HG02678 (cell line): ENCODE measurements at regions not wholly inside any gene's neighbourhood (a gene's known extent, or its start where the extent isn't known, plus 50 kb on each side); places are given as distances from the start of the nearest gene placed in this dataset.

ENCODE experiments used
- ATAC-seq: cut with Tn5 transposase; IDR thresholded peaks from one replicate; pipeline ENCODE4 v1.9.1; 2021; ENCODE audit warnings: mild to moderate bottlenecking, moderate library complexity; ENCODE audit not compliant: unreplicated experiment

DNA sequence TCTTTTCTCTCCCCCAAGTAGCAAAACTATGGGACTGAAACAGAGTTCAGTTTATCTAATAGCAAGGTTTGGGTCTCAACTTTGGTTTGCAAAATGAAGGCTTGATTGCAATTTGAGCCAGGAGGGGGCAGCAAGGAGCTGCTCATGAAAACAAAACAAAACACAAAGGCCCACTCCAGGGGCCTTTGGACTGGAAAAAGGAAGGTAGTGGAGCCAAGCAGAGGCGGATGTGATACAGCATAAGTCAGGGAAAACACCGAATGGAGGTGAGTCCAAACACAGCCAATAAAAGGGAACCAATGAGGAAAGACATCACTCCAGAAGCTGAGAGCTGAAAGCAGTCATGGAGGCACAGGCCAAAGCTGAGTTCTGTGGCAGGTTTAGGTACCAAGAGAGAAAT is 799.7 kb upstream of the ACVR2A start:
- no peak for ATAC-seq

DNA sequence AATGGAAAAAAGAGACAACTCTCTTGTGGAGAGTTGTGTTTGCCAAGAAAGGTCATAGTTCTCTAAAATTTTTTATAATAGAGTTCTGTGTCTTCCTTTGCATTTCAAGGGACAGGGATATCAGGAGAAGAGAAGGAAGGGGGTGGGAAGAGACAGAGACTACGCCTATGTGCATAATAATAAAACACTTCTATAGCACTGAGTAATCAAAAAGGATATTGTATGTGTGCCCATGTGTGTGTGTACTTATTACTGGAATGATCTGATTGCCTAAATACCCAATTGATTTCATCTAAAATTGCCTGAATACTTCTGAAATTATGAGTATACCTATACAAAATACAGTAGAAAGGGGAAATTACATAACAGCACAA is 803.7 kb upstream of the ACVR2A start:
- ATAC-seq = no peak

DNA sequence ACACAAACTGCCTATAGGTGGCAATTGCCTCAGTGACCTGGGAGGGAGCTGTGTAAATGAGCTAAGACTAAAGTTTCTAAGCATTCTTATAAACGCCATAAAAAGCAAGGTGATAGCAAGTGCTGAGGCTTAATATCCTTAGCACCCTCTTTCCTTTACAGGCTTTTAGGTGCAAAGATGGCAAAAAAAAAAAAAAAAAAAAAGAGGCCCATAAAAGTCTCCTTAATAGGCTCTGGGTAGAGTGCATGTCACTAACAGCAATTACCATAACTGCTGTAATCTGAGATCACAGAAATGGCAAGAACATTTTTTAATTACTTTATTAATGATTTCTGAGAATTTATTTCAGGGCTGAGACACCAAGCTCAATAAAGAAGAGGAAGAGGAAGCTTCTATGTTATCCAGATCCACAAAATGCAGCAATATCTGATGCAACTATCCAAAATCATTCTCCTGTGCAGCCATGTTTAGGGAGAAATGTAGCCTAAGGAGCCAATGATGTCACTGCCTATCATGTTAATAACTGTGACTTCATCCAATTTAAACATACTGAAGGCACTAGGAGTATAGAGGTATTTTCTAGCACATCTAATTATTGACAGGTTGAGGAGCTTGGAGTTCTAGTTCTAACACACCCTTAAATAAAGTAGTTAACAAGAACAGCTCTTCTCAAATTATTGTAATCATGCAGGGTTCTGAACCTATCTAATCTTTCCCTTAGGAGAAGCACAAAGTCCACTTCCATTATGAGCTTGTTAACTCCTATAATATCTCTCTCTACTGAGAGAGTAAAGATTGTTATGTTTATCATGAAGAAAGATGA is 804.3 kb upstream of the ACVR2A start:
- ATAC-seq = no peak

DNA sequence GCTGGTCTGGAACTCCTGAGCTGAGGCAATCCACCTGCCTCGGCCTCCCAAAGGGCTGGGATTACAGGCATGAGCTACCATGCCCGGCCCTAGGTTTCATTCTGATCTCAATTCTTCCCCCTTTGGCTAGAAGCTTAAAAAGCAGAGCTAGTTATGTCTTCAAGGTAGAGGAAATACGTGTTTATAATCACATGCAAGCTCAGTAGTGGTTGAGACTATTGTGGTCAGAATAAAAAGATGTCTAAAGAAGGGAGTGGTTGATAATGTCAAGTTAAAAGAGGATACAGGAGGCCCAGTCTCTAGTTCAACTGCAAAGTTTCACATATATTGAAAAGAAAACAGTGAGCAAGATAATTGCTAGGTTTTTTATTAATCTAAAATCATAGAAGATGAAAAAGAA is 807.8 kb upstream of the ACVR2A start:
- ATAC-seq = no peak

DNA sequence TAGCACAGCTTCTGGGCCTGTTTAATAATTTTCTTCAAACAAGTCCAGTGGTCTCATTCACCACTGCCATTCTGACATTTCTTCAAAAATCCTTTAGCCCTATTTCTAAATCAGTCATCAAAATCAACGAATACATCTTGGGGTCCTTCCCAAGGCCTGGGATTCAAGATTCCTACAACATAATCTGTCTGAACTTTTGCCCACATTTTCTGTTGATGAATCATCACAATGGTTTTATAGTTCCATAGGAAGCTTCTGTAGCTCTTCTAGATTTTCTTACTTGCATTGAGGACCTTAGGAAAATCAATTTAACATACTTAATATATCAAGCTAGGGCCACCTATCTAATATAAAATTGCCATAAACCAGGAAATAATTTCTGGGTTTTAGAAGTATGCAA is 811.8 kb upstream of the ACVR2A start:
- no peak for ATAC-seq

DNA sequence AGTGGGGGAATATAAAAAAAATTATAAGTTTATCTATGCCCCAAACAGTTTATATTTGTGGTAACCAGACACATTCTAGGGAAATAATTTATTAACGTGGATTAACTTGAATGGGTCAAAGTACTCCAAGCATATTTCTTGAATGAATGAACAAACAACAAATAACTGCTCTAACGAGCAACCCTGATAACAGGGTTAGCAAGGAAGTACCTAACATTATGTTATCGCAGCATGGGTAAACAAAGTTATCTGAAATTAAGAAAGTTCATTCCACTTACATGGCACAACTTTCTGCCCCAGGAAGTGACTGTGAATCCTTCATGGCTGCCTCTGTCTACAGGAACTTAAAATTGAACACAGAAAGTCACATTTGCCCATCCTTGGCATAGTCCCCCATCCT is 812.9 kb upstream of the ACVR2A start:
- ATAC-seq = no peak

DNA sequence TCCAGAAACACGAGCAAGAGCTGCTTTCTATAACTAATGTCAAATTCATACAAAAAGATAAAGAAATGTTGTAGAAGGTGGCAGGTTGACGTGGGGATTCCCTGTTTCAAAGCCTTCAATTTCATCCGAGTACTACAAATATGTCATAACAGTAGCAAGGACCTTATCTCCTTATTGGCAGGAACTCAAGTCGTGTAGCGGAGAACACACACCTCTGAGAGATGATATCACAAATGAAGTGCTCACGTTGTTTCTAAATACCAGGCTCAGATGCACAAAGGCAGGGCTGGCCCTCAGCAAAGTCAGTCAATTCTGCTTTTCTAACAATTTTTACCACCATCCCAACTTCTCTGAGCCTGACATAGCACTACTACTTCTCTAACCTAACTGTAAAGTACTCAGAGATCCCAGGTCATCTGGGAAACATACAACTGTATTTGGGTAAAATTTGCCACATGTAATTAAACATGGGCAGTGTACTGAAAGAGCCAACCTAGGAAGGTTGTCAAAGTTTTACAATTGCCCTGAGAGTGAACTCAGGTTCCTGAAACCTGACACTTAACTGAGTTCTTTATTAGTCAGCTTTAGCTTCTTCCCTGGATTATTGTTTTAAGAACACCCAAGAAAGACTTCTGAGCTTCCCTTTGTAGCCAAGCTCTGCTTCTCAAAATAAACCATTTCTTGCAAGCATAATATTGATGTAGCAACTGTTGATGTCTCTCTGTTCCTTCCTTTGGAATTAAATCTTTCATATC is 813.7 kb upstream of the ACVR2A start:
- no peak for ATAC-seq

DNA sequence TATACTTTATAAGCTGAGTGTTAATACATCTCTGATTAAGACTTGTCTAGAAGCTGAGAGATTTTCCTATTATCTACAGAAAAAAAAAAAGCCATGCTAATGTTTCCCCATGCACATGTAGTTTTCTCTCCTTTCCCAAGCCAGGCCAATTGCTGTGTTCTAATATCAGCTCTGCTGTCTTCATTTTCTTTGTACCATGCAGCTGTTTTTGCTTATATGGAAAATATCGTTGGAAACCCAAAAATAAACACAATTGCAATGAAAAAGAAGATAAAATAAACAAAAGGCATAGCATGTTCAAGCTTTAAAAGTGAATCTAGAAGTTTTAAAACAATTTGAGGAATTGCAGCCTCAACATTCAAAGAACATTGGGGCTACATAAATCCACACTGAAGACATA is 817.4 kb upstream of the ACVR2A start:
- no peak for ATAC-seq

DNA sequence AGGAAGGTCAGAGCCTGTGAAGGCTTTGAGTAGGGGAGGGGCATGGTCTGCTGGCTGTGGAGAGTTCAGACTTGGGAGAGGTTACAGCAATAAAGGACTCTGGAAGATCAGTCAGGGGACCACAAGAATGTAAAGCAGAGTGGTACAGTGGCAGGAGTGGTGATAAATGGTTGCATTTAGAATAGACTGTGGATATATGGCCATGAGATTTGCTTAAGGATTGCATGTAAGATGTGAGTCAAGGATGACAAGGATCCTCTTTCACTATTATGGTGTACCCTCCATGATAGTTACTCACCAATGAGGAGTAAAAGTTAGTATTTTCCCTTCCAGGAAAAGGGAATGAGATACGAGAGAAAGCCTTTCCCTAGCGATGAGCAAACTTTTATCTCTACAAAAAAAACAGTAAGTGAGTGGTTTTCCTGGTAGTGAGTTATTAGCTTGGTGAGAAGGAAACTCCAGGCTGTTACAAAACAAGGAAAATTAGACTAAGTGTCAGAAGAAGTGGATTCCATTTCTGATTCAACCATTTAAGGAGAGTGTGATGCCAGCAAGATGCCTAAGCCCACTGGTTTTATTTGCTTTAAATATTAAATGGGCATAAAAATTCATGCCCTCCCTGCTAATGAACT is 818.0 kb upstream of the ACVR2A start:
- ATAC-seq = no peak

DNA sequence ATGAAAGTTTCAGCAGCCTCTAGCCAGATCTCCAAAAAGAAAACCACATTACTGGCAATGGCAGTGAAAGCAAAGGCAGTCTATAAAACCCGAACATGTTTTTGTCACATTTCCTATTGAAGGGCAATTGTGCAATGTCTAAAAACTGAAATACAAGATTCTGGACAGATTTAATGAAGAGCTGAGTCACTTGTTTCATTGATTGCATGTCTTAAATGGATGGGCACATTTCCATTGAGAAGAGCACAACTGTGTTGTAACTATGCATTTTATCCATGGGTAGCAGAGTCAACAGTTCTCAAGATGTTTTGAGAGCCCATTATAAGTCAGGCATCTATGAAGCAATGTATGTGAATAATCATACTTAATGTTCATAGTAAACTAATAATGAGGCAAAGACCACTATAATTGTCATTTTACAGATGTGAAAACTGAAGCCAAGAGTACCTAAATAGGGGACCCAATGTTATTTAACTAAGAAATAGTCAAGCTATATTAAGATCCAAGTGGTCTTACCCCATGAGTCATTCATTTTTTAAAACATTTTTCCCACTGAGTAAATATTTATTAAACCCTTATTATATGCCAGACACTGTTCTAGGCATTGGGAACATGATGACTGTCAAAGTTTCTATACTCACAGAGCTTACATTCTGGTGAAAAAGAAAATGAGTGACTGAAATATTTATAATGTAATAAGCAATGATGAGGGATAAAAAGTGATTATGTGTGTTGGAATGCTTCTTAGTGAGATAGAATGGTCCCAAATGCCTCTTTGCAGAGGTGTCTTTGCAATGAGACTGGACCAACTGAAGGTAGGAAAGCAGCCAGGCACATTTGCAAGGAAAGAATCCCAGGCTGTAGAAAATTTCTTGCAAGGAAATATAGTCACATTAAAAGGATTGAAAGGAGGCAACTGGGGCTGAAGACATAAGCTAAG is 818.9 kb upstream of the ACVR2A start:
- no peak for ATAC-seq

DNA sequence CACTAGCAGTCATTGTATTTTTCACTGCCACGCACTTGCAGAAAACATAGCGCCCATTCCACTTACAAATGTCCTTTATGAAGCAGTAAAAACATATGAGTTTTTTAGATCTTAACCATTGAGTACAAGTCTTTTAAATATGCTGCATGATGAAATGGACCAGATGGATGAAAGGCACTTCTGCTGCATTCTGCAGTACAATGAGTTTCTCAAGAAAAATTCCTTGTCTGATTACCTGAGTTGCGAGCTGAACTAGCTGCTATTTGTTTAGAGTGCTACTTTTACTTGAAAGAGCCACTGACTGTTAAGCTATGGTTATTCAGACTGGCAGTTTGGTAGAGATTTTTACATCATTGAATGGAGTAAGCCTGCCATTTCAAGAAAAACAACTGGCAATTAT is 825.5 kb upstream of the ACVR2A start:
- ATAC-seq = no peak

DNA sequence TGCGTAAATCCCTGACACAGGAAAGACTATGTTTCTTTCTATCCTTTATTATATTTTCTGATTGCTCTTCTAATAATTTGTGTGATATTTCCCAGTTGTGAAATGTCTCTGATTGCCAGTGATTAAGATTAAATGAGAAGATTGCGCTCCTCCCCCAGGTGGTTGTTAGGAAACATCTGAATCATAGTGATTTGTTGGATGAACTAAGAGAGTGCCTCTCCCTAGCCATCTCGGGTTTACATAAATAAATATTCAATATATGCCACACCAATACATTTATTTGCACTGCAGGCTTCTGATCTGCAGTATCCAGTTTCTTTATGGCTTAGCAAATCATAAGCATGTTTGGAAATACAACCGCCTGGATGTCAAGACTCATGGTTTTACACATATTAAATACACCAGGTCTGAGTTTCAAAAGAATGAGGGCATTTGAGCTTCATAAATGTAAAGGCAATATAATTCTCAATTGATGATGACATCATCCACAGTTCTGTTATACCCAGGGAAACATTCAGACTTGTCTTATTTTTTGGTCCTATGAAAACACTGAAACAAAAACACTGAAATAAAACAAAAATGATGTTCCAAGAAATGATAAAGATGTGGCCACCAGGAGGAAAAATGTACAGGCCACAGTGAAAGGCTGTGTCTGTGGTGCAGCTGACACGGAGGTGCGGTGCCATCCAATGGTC is 826.7 kb upstream of the ACVR2A start:
- no peak for ATAC-seq

DNA sequence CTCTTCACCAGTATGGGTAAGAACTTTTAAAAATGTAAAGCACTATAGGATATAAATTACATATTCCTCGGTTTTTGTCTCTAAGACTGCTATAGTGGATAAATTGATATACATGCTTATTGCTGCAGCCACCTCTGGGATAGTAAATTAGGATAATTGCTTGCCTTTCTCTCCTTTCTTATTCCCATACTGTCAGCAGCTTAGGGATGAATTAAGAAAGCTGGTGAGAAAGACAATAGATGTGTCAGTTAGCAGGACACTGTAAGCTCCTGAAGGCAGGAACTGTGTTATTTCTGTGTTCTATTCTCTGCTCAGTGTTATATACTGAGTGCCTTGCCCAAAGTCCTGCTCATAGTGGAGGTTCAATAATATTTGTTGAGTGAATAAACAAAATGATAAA is 828.6 kb upstream of the ACVR2A start:
- no peak for ATAC-seq

DNA sequence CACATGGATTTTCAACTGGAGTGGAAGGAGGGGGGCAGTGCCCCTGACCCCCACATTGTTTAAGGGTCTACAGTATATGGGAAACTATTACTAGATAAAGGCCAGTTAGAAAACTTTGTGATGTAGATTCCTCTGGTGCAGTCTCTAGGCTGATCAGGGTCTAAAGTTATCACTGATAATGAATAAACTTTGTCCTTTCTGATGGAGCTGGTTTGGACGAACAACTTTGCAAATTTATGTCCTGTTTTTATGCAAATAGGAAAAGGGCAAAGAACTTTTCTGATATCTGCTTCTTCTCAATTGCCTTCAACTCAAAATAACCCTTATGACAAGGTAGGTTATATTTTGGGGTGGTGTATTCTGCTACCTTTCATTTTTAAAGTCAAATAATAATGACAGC is 829.2 kb upstream of the ACVR2A start:
- ATAC-seq = no peak

DNA sequence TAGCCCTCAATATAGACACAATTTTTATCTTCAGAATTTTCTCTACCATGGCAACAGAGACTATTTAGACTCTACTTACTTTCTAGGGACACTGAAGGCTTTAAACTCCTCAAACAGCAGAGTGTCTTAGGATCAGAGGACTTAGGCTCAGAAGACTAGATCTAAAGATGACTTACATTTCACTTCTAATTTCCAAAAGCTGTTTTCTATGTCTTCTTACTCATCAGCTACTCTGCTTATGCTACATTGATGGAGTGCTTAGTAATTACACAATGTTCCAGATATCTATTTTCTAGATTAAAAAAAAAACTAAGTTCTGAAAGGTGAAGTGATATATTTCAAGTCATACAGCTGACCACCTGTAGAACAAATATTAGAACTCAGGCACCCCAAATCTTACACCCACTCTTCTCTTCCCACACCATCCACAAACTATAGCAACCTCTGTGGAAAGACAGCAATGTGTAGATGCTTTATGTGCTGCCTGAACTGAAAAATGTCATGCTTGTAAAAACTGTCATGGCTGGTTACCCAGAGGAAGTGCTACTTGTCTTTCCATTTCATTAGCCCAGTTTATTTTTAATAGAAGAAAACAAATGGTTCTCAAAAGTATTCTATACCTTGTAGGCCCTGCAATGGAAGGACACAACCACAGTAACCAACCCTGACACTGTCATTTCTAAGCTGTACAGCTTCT is 831.0 kb upstream of the ACVR2A start:
- ATAC-seq = no peak

DNA sequence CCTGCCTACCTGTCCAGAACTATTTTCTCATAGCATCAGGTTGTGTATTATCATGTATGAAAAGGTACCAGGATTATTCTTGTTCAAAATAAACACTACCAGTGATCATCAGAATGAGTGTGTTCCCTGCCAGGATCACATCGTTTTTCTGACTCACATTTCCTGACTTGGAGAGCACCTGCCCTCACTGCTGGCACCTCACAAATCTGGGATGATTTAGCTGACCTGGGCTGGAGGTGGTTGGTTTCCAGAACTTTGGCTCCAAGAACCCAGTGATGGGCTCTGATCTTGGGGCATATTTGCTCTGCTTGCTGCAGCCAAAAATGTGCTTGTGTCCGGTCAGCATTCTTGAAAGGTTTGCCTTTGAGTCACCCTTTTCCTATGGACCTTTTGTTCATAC is 836.3 kb upstream of the ACVR2A start:
- no peak for ATAC-seq

DNA sequence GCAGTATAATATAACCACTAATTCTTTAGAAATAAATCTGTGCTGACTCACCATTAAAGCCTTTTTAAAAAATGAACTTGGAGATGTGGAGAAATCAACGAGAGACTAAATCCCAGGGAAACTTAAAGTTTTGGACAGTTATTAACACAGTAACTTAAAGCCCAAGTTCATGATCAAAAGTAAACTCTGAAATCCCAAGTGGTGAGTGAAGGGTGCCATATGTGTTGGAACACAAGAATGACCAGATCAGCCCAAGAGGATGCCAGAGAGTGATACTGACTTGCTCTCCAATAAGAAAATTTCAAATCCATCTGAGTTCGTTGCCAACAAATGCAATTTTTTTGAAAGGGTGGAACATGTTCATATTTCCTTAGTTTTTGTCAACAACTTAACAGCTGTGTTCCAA is 838.1 kb upstream of the ACVR2A start:
- no peak for ATAC-seq

DNA sequence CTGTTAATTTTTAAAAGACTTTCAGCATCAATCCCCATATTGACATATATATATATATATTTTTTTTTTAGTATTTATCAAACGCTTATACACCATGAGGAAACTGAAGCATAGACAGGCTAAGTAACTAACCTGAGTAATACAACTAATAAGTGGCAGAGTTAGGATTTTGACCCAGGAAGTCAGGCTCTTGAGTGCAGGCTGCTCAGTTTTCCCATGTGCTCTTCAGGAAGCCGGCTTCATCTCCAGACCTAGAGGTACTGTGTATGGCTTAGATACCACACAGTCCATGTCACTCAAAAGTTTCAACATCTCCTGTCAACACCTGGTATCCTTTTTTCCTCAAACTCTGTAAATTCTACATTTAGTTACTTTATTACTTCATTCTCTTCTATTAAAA is 841.7 kb upstream of the ACVR2A start:
- ATAC-seq = no peak

DNA sequence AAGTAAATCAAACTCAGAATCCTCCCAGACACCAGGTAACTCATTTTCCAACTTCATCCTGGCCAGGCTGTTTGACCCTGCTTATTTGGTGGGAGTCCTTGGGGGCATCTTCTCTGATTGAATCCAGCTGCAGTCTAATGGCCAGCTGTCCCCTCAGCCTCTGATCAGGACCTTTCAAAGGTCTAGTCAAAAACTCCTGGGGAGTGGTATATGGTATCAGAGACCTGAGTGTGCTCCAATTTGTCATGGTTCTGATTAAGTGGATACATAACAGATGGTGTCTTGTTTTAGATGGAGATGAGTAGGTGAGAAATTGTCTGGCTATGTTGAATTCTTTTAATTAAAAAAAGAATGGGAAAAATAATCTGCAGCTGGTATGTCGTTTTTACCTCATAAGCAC is 842.6 kb upstream of the ACVR2A start:
- no peak for ATAC-seq

DNA sequence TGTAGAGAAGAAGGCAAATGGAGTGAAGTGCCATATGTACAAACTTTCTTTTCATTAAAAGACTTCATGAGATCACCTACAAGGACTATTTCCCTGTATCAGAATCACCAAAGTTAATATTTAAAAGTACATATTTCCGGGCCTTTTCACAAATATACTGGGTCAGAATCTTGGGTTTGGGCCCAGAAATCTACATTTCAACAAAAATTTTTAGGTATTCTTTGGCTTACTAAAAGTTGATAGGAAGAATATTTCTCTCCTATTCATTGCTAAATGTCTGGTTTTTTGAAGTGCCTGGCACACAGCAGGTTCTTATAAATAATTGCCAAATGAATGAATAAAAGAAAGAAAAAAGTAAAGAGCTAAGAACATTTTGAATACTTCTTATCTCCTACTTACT is 843.8 kb upstream of the ACVR2A start:
- ATAC-seq = no peak
